ENCODE measurements at regions not wholly inside any gene's neighbourhood (a gene's known extent, or its start where the extent isn't known, plus 50 kb on each side); places are given as distances from the start of the nearest gene placed in this dataset.

DNA sequence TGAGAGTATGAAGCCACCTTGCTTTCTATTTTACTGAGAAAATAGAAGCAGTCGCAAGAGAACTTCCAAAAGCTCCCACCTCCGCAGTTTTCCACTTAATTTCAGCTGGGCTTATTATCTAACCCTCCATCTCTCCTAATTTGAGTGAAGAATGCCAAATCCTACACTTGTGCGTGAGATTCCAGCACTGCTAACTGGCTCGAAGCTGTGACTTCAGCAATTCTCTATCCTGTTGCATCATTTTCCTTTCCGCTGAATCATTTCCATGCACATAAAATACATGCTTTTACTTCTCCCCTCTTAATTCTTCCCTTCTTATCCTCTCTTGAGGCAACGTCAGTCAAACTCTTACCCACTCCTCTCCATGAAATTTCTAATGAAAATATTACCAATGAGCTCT, 189.5 kb downstream of the GASK1B start:
- no peak overlapping the region for H3K23ac ChIP-seq (ENCODE audit: low read length)
- no peak overlapping the region for H4K91ac ChIP-seq (ENCODE audit: low read depth, low read length)
- H3K36me3 ChIP-seq (ENCODE audit: control insufficient read depth in 1 of 2, insufficient read depth in 2 of 2, low read length in 2 of 2), result no peaks in the 10 kb centered on the region
- H4K8ac ChIP-seq (ENCODE audit: low read depth, low read length), result no peak overlapping the region
- H3K79me1 ChIP-seq (ENCODE audit: low read length), result no peaks in the 10 kb centered on the region
- H3K4ac ChIP-seq (ENCODE audit: low read depth, low read length), result no peak overlapping the region
- H3K14ac ChIP-seq (ENCODE audit: low read length), result no peak overlapping the region
- H4K12ac ChIP-seq (ENCODE audit: low read depth, low read length), result no peak overlapping the region
- no peak overlapping the region for H3K9ac ChIP-seq (ENCODE audit: low read length)
- DNase-seq, result peak in 1 of 2 donors; percentile 16
- H3K4me3 ChIP-seq (ENCODE audit: low read depth, low read length), result no peak overlapping the region
- H3K4me1 ChIP-seq (ENCODE audit: control insufficient read depth in 1 of 2, insufficient read depth in 2 of 2, low read length in 2 of 2), result no peaks in the 10 kb centered on the region
- no peak overlapping the region for H2AFZ ChIP-seq (ENCODE audit: insufficient read depth, low read length, poor library complexity)
- H3K27me3 ChIP-seq (ENCODE audit: insufficient read depth, low read length), result no peaks in the 10 kb centered on the region
- no CpG with 5 or more reads among the region's 6 CpGs for WGBS (ENCODE audit: extremely low coverage, insufficient coverage, insufficient read length)
- no peak overlapping the region for H2AK5ac ChIP-seq (ENCODE audit: low read length)
- no peak overlapping the region for H3K27ac ChIP-seq (ENCODE audit: low read depth, low read length)
- H3K9me3 ChIP-seq (ENCODE audit: insufficient read depth, low read depth, low read length), result no peaks in the 10 kb centered on the region
- H3K4me2 ChIP-seq (ENCODE audit: low read length), result no peak overlapping the region
- no peaks in the 10 kb centered on the region for H3K79me2 ChIP-seq (ENCODE audit: control insufficient read depth, insufficient read depth, low read length, poor library complexity)
- no peak overlapping the region for H3K18ac ChIP-seq (ENCODE audit: low read length)
- no peak overlapping the region for H2BK5ac ChIP-seq (ENCODE audit: low read depth, low read length, poor library complexity)
- H2BK120ac ChIP-seq (ENCODE audit: insufficient read depth, low read length, poor library complexity), result no peak overlapping the region
- no peak overlapping the region for H2BK12ac ChIP-seq (ENCODE audit: low read length)

DNA sequence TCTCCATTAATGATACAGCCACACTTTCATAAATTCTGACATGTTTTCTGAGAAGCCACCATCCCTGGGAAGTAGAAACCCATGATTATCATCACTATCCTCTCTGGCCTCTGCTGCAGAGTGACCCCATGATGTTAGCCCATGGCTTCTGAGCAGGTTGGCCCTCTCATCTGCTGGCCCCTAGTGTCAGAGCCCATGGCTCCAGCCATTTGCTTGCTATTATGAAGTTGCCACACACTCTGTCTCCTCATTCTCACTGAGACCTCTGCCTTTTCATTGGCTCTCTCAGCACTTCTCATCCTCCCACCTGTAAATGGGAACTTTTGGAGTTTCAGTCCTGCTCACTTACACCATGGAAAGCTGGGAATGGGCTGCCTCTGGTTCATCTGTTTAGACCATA, 192.7 kb downstream of the GASK1B start:
- Histone ChIP-seq H3K36me3 (ENCODE audit: control insufficient read depth in 1 of 2, insufficient read depth in 2 of 2, low read length in 2 of 2) (no peaks in the 10 kb centered on the region), H3K27ac (ENCODE audit: low read depth, low read length) (no peak overlapping the region), H2AK5ac (ENCODE audit: low read length) (no peak overlapping the region), H3K4me1 (ENCODE audit: control insufficient read depth in 1 of 2, insufficient read depth in 2 of 2, low read length in 2 of 2) (no peaks in the 10 kb centered on the region), H3K4ac (ENCODE audit: low read depth, low read length) (no peak overlapping the region), H4K12ac (ENCODE audit: low read depth, low read length) (no peak overlapping the region), H3K9ac (ENCODE audit: low read length) (no peak overlapping the region), H4K8ac (ENCODE audit: low read depth, low read length) (no peak overlapping the region), H3K14ac (ENCODE audit: low read length) (no peak overlapping the region), H3K4me3 (ENCODE audit: low read depth, low read length) (no peak overlapping the region), H4K91ac (ENCODE audit: low read depth, low read length) (no peak overlapping the region), H3K27me3 (ENCODE audit: insufficient read depth, low read length) (no peaks in the 10 kb centered on the region), H3K23ac (ENCODE audit: low read length) (no peak overlapping the region), H2BK120ac (ENCODE audit: insufficient read depth, low read length, poor library complexity) (no peak overlapping the region), H2BK5ac (ENCODE audit: low read depth, low read length, poor library complexity) (no peak overlapping the region), H3K79me1 (ENCODE audit: low read length) (no peaks in the 10 kb centered on the region), H3K18ac (ENCODE audit: low read length) (no peak overlapping the region), H3K4me2 (ENCODE audit: low read length) (no peak overlapping the region), H2AFZ (ENCODE audit: insufficient read depth, low read length, poor library complexity) (no peak overlapping the region), H2BK12ac (ENCODE audit: low read length) (no peak overlapping the region), H3K9me3 (ENCODE audit: insufficient read depth, low read depth, low read length) (no peaks in the 10 kb centered on the region), H3K79me2 (ENCODE audit: control insufficient read depth, insufficient read depth, low read length, poor library complexity) (no peaks in the 10 kb centered on the region)
- DNase-seq, result no peak

DNA sequence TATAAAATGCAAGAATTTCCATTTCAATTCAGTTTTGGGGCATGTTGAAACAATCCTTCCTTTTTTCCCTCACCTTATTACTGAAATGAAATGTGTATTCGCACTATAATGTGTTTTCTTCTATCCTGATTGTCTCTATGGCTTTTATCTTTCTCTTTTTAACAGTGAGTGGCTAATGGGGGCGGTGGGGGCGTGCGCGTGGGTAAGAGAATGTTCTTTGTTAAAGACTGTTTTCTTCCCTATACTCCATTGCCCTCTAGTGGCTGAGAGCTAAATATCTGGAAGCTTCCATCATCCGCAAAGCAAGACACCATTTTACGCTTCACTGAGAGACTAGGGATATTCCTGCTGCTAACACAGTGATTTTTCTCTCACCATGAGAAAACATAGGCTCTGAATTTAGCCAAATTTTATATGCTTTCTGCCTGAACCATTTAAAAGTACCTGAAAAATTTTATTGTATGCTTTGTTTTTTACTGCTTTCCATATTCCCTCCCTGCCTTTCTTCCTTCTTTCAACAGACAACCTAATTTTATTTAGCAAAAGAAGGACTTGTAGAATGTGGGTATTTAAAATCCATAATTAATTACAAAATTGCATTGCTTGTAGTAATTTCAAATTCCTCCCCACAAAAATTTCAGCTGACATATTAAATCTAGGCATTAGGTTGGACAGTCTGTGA, 194.0 kb downstream of the GASK1B start:
- no peak overlapping the region for H2BK5ac ChIP-seq (ENCODE audit: low read depth, low read length, poor library complexity)
- WGBS (ENCODE audit: extremely low coverage, insufficient coverage, insufficient read length), result no CpG with 5 or more reads among the region's 7 CpGs
- no peak overlapping the region for H3K4me2 ChIP-seq (ENCODE audit: low read length)
- no peak overlapping the region for H3K27ac ChIP-seq (ENCODE audit: low read depth, low read length)
- H3K9me3 ChIP-seq (ENCODE audit: insufficient read depth, low read depth, low read length), result no peaks in the 10 kb centered on the region
- no peak overlapping the region for H4K8ac ChIP-seq (ENCODE audit: low read depth, low read length)
- no peaks in the 10 kb centered on the region for H3K79me2 ChIP-seq (ENCODE audit: control insufficient read depth, insufficient read depth, low read length, poor library complexity)
- no peak overlapping the region for H2AK5ac ChIP-seq (ENCODE audit: low read length)
- H2AFZ ChIP-seq (ENCODE audit: insufficient read depth, low read length, poor library complexity), result no peak overlapping the region
- no peaks in the 10 kb centered on the region for H3K4me1 ChIP-seq (ENCODE audit: control insufficient read depth in 1 of 2, insufficient read depth in 2 of 2, low read length in 2 of 2)
- H4K12ac ChIP-seq (ENCODE audit: low read depth, low read length), result no peak overlapping the region
- H3K23ac ChIP-seq (ENCODE audit: low read length), result no peak overlapping the region
- no peak overlapping the region for H3K4ac ChIP-seq (ENCODE audit: low read depth, low read length)
- no peak overlapping the region for H3K18ac ChIP-seq (ENCODE audit: low read length)
- no peaks in the 10 kb centered on the region for H3K36me3 ChIP-seq (ENCODE audit: control insufficient read depth in 1 of 2, insufficient read depth in 2 of 2, low read length in 2 of 2)
- H3K9ac ChIP-seq (ENCODE audit: low read length), result no peak overlapping the region
- no peak overlapping the region for H3K4me3 ChIP-seq (ENCODE audit: low read depth, low read length)
- H4K91ac ChIP-seq (ENCODE audit: low read depth, low read length), result no peak overlapping the region
- peak; percentile 23 to 79 for DNase-seq
- no peaks in the 10 kb centered on the region for H3K79me1 ChIP-seq (ENCODE audit: low read length)
- no peaks in the 10 kb centered on the region for H3K27me3 ChIP-seq (ENCODE audit: insufficient read depth, low read length)
- no peak overlapping the region for H2BK120ac ChIP-seq (ENCODE audit: insufficient read depth, low read length, poor library complexity)
- no peak overlapping the region for H2BK12ac ChIP-seq (ENCODE audit: low read length)
- no peak overlapping the region for H3K14ac ChIP-seq (ENCODE audit: low read length)

DNA sequence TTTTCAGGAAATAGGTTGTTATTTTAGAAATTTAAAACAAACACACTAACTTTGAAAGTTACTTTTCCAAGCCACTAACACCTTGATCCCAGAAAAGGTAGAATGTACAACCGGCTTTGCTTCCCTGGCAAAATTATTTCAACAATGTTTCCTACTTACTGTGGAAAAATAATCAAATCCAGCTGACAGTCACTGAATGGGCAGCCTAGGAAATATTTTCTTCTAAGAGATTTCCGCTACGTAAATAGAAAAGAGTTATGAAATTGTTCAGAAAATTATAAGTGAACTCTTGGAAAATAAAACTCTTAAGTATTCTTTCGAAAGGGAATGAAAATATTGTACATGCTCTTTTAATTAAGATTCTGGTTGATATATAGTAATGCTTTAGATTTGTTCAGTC, 195.7 kb downstream of the GASK1B start:
- no peak overlapping the region for H4K8ac ChIP-seq (ENCODE audit: low read depth, low read length)
- no peak overlapping the region for H4K12ac ChIP-seq (ENCODE audit: low read depth, low read length)
- no peaks in the 10 kb centered on the region for H3K27me3 ChIP-seq (ENCODE audit: insufficient read depth, low read length)
- H2BK120ac ChIP-seq (ENCODE audit: insufficient read depth, low read length, poor library complexity), result no peak overlapping the region
- H3K27ac ChIP-seq (ENCODE audit: low read depth, low read length), result no peak overlapping the region
- WGBS (ENCODE audit: extremely low coverage, insufficient coverage, insufficient read length), result no CpG with 5 or more reads among the region's 4 CpGs
- no peak overlapping the region for H4K91ac ChIP-seq (ENCODE audit: low read depth, low read length)
- no peak overlapping the region for H2AFZ ChIP-seq (ENCODE audit: insufficient read depth, low read length, poor library complexity)
- no peak overlapping the region for H3K23ac ChIP-seq (ENCODE audit: low read length)
- H3K36me3 ChIP-seq (ENCODE audit: control insufficient read depth in 1 of 2, insufficient read depth in 2 of 2, low read length in 2 of 2), result no peaks in the 10 kb centered on the region
- H3K9ac ChIP-seq (ENCODE audit: low read length), result no peak overlapping the region
- no peak overlapping the region for H3K18ac ChIP-seq (ENCODE audit: low read length)
- H3K14ac ChIP-seq (ENCODE audit: low read length), result no peak overlapping the region
- H2AK5ac ChIP-seq (ENCODE audit: low read length), result no peak overlapping the region
- no peak overlapping the region for H3K4ac ChIP-seq (ENCODE audit: low read depth, low read length)
- H2BK5ac ChIP-seq (ENCODE audit: low read depth, low read length, poor library complexity), result no peak overlapping the region
- H3K79me1 ChIP-seq (ENCODE audit: low read length), result no peaks in the 10 kb centered on the region
- no peak overlapping the region for H3K4me2 ChIP-seq (ENCODE audit: low read length)
- DNase-seq, result no peak
- H3K79me2 ChIP-seq (ENCODE audit: control insufficient read depth, insufficient read depth, low read length, poor library complexity), result no peaks in the 10 kb centered on the region
- H2BK12ac ChIP-seq (ENCODE audit: low read length), result no peak overlapping the region
- no peaks in the 10 kb centered on the region for H3K4me1 ChIP-seq (ENCODE audit: control insufficient read depth in 1 of 2, insufficient read depth in 2 of 2, low read length in 2 of 2)
- H3K9me3 ChIP-seq (ENCODE audit: insufficient read depth, low read depth, low read length), result no peaks in the 10 kb centered on the region
- no peak overlapping the region for H3K4me3 ChIP-seq (ENCODE audit: low read depth, low read length)

Data from trophoblast cell (in vitro differentiated cells and primary cell).